ENCODE measurements at regions not wholly inside any gene's neighbourhood (a gene's known extent, or its start where the extent isn't known, plus 50 kb on each side); places are given as distances from the start of the nearest gene placed in this dataset.

- DNase-seq (ENCODE audit: low read depth, low spot score), result no peak
- Mint-ChIP-seq H3K4me3 (no peak overlapping the region), H3K9me3 (peaks cover 18% of the 10 kb centered on the region), H3K27ac (ENCODE audit: unreplicated experiment) (no peak overlapping the region), H3K4me1 (peaks cover 6% of the 10 kb centered on the region), H3K27me3 (ENCODE audit: low read depth) (no peaks in the 10 kb centered on the region), H3K36me3 (ENCODE audit: low read depth) (peaks cover 9% of the 10 kb centered on the region)
- TF ChIP-seq CTCF (conservative IDR thresholded peaks at IDR 0.05), result no peak
Observed at GRCh38 chr4:97142410-97142809, 1000.9 kb downstream of the STPG2 start.

GRCh38 chr4:97142893-97143292 is 1000.4 kb downstream of the STPG2 start:
- DNase-seq (ENCODE audit: low read depth, low spot score), result no peak
- peaks cover 6% of the 10 kb centered on the region for H3K4me1 Mint-ChIP-seq
- H3K9me3 Mint-ChIP-seq, result peaks cover 19% of the 10 kb centered on the region
- no peak overlapping the region for H3K27ac Mint-ChIP-seq (ENCODE audit: unreplicated experiment)
- no peak overlapping the region for H3K4me3 Mint-ChIP-seq
- TF ChIP-seq CTCF (conservative IDR thresholded peaks at IDR 0.05), result no peak
- H3K36me3 Mint-ChIP-seq (ENCODE audit: low read depth), result peaks cover 9% of the 10 kb centered on the region
- H3K27me3 Mint-ChIP-seq (ENCODE audit: low read depth), result no peaks in the 10 kb centered on the region

GRCh38 chr4:97144199-97144598 is 999.1 kb downstream of the STPG2 start:
- Mint-ChIP-seq H3K27me3 (ENCODE audit: low read depth) (no peaks in the 10 kb centered on the region), H3K9me3 (peaks cover 10% of the 10 kb centered on the region), H3K36me3 (ENCODE audit: low read depth) (no peaks in the 10 kb centered on the region), H3K27ac (ENCODE audit: unreplicated experiment) (no peak overlapping the region), H3K4me3 (no peak overlapping the region), H3K4me1 (peaks cover 6% of the 10 kb centered on the region)
- TF ChIP-seq CTCF (conservative IDR thresholded peaks at IDR 0.05), result no peak
- DNase-seq (ENCODE audit: low read depth, low spot score), result no peak

- Mint-ChIP-seq H3K36me3 (ENCODE audit: low read depth) (no peaks in the 10 kb centered on the region), H3K9me3 (peaks cover 3% of the 10 kb centered on the region), H3K4me3 (no peak overlapping the region), H3K4me1 (no peaks in the 10 kb centered on the region), H3K27ac (ENCODE audit: unreplicated experiment) (no peak overlapping the region), H3K27me3 (ENCODE audit: low read depth) (no peaks in the 10 kb centered on the region)
- TF ChIP-seq CTCF (conservative IDR thresholded peaks at IDR 0.05), result no peak
- DNase-seq (ENCODE audit: low read depth, low spot score), result no peak
Observed at GRCh38 chr4:97150966-97151365, 992.3 kb downstream of the STPG2 start.

DNA sequence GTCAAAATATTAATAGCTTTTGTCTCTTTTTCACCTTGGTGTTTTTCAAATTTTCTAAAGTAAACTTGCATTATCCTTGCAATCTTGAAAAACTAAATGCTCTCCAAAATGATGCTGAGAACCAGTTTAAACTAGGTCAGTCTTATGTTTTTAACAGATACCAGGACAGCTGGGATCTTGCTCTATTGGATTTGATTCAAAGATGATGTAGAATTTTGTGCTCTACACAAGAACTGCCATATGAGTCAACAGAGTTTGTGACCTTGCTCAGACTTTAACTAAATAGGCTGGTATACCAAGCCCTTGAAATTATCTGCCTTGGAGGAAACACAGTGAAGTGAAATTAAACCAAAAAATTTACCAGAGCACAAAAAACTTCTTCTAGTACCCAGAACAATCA is 991.1 kb downstream of the STPG2 start:
- DNase-seq (ENCODE audit: low read depth, low spot score), result no peak
- no peaks in the 10 kb centered on the region for H3K4me1 Mint-ChIP-seq
- no peak overlapping the region for H3K4me3 Mint-ChIP-seq
- TF ChIP-seq CTCF (conservative IDR thresholded peaks at IDR 0.05), result no peak
- H3K27ac Mint-ChIP-seq (ENCODE audit: unreplicated experiment), result no peak overlapping the region
- no peaks in the 10 kb centered on the region for H3K36me3 Mint-ChIP-seq (ENCODE audit: low read depth)
- peaks cover 3% of the 10 kb centered on the region for H3K9me3 Mint-ChIP-seq
- H3K27me3 Mint-ChIP-seq (ENCODE audit: low read depth), result no peaks in the 10 kb centered on the region

DNA sequence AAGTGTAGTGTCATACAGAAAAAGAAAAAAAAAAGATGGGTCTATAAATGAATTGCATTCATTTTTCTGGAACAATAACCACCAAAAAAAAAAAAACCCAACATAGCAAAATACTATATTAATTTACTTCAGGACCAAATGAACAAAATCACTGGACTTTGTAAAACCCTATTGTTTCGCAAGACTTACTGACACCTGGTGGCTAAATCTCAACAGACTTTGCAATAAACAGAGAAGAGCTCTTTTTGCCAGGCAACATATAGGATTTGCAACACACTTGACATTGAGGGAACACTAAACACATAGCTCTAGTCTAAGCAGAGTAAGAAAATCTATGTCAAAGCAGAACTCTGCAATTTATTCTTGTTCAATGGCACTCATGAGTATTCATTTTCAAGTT is 990.2 kb downstream of the STPG2 start:
- Mint-ChIP-seq H3K9me3 (no peaks in the 10 kb centered on the region), H3K4me1 (no peaks in the 10 kb centered on the region), H3K4me3 (no peak overlapping the region), H3K27me3 (ENCODE audit: low read depth) (no peaks in the 10 kb centered on the region), H3K36me3 (ENCODE audit: low read depth) (no peaks in the 10 kb centered on the region), H3K27ac (ENCODE audit: unreplicated experiment) (no peak overlapping the region)
- no peak for DNase-seq (ENCODE audit: low read depth, low spot score)
- TF ChIP-seq CTCF (conservative IDR thresholded peaks at IDR 0.05), result peak; percentile 63

Data from neural crest cell (in vitro differentiated cells).